MCF 10A (cell line): ENCODE measurements at regions not wholly inside any gene's neighbourhood (a gene's known extent, or its start where the extent isn't known, plus 50 kb on each side); places are given as distances from the start of the nearest gene placed in this dataset.

Source experiments
- BruUV-seq: library from RNA; stranded (reverse); fragments of 400-500 nt; replicated peaks from 2 replicates; lab custom pipeline; 2021; lab: Mats Ljungman, UMichigan
- CTCF ChIA-PET: fragments of 300-600 bp; sonication (Branson Sonifier 250); formaldehyde crosslinking; extraction: SDS; loops from one replicate; lab custom pipeline; 2021; ENCODE audit warnings: antibody characterized with exemption, inconsistent platforms; lab: Yijun Ruan, JAX
- POLR2A ChIA-PET: fragments of 300-600, 350-650 bp; sonication (Branson Sonifier 250); formaldehyde crosslinking; extraction: SDS; loops from one replicate; lab custom pipeline; 2020; ENCODE audit warnings: antibody characterized with exemption, inconsistent platforms; lab: Yijun Ruan, JAX
- DNase-seq: peaks from one replicate; pipeline ENCODE4 v3.0.0-alpha.2; 2018; ENCODE audit not compliant: unreplicated experiment
- H3K27ac Mint-ChIP-seq: one replicate; pipeline ENCODE4 v1.8.0; 2022; ENCODE audit warnings: mild to moderate bottlenecking, low read depth, mixed read lengths; ENCODE audit not compliant: unreplicated experiment
- H3K27me3 Mint-ChIP-seq: one replicate; pipeline ENCODE4 v1.8.0; 2022; ENCODE audit warnings: mixed read lengths; ENCODE audit not compliant: insufficient read depth, unreplicated experiment
- H3K36me3 Mint-ChIP-seq: one replicate; pipeline ENCODE4 v1.8.0; 2022; ENCODE audit warnings: mild to moderate bottlenecking, moderate library complexity, mixed read lengths; ENCODE audit not compliant: insufficient read depth, unreplicated experiment
- H3K4me1 Mint-ChIP-seq: one replicate; pipeline ENCODE4 v1.8.0; 2022; ENCODE audit warnings: mixed read lengths; ENCODE audit not compliant: insufficient read depth, unreplicated experiment
- H3K4me3 Mint-ChIP-seq: one replicate; pipeline ENCODE4 v1.8.0; 2022; ENCODE audit warnings: mild to moderate bottlenecking, moderate library complexity, mixed read lengths; ENCODE audit not compliant: unreplicated experiment
- H3K9me3 Mint-ChIP-seq: one replicate; pipeline ENCODE4 v1.8.0; 2022; ENCODE audit warnings: mixed read lengths; ENCODE audit not compliant: unreplicated experiment
- intact Hi-C: fragments of 100-400 bp; cut with micrococcal nuclease; formaldehyde crosslinking; loops from 2 replicates; pipeline ENCODE4 v1.14.1; 2022
- TF ChIP-seq, protein P1 (sequence below): fragments of 200-600 bp; IDR thresholded peaks from one replicate; pipeline ENCODE4 v1.8.0; 2022; ENCODE audit warnings: antibody characterized with exemption, mild to moderate bottlenecking; ENCODE audit not compliant: unreplicated experiment

DNA sequence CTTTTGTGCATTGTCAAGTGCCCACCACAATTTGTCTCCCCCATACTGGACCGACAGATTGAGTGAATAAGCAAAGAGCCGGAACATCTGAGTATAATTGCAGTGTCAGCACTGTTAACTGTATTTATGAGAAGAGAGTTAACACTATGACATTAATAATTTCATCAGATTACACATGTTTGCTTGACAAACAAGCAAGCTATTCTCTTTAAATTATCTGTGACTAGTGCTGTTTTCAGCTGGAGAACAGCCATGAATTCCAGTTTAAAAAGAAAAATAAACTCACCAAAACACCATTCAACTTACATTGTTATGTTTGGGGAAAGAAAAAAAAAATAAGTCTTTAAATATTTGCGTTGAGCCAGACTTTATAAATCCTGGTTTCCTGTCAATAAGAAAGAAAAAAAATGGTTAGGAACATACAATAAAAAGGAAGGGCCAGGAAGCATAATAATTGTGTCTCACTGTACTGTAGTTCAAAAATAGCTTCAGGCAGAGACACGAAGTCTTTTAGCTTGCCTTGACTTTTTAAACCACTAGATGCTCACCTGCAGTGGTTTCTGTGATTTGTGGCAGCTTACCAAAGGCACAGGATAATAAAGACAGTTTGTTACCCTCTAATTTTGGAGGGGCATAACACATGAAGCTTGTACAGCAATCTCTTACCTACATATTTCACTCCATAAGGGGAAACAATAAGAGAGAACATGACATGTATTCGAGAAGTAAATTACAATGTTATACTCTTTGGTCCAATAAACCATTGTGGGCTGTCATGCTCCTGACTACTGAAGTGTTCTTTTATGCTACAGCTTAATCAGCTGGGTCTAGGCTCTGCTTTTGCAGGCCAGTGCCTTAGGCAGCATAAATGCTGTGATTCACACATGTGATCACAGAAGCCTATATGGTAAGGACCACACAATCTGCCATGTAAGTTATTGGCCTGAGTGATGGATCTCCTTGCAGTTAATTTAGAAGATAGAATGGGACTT is 302.0 kb upstream of the ADGRL2 start:
- H3K36me3 Mint-ChIP-seq = no peaks in the 10 kb centered on the region
- no peak overlapping the region for H3K4me3 Mint-ChIP-seq
- intact Hi-C loops = no loop called here
- no peak overlapping the region for H3K27ac Mint-ChIP-seq
- no peaks in the 10 kb centered on the region for H3K27me3 Mint-ChIP-seq
- DNase-seq = no peak
- no TSS peak for BruUV-seq
- H3K9me3 Mint-ChIP-seq = no peaks in the 10 kb centered on the region
- ChIA-PET POLR2A (no interaction called here), CTCF (interaction anchor here (0.5 to 1.0 kb wide), 4 partner anchors 51 to 279 kb away, joined by 3 to 5 read pairs (median 4); no protein-coding TSS in a partner anchor)
- TF ChIP-seq, protein P1, sequence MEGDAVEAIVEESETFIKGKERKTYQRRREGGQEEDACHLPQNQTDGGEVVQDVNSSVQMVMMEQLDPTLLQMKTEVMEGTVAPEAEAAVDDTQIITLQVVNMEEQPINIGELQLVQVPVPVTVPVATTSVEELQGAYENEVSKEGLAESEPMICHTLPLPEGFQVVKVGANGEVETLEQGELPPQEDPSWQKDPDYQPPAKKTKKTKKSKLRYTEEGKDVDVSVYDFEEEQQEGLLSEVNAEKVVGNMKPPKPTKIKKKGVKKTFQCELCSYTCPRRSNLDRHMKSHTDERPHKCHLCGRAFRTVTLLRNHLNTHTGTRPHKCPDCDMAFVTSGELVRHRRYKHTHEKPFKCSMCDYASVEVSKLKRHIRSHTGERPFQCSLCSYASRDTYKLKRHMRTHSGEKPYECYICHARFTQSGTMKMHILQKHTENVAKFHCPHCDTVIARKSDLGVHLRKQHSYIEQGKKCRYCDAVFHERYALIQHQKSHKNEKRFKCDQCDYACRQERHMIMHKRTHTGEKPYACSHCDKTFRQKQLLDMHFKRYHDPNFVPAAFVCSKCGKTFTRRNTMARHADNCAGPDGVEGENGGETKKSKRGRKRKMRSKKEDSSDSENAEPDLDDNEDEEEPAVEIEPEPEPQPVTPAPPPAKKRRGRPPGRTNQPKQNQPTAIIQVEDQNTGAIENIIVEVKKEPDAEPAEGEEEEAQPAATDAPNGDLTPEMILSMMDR = no peak
- H3K4me1 Mint-ChIP-seq = no peaks in the 10 kb centered on the region

DNA sequence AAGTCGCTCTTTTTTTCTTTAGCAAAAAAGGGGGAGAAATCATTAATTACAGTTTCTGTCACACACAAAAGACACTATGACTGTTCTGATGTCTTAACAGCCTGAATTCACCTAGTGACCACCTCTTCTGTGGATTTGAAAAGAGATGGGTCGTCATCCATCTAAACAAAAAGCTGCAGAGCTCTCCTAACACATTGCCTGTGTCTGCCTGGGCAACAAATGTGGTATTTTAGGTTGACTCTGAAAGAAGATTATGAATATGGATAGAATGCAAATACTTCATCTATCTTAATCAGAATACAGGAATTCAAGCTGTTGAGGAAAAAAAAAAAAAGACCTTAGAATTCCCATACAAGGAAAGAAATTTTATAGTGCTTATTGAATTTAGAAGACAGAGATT is 304.4 kb upstream of the ADGRL2 start:
- no peaks in the 10 kb centered on the region for H3K4me1 Mint-ChIP-seq
- CTCF ChIA-PET = interaction anchor here (0.7 kb wide), 2 partner anchors 20 to 43 kb away, joined by 3 read pairs; no protein-coding TSS in a partner anchor
- intact Hi-C loops = no loop called here
- no peak overlapping the region for H3K4me3 Mint-ChIP-seq
- TF ChIP-seq, protein P1 = no peak
- no TSS peak for BruUV-seq
- POLR2A ChIA-PET = interaction anchor here (0.7 kb wide), 1 partner anchor 12 kb away, joined by 3 read pairs; no protein-coding TSS in a partner anchor
- H3K9me3 Mint-ChIP-seq = no peaks in the 10 kb centered on the region
- no peak for DNase-seq
- H3K27ac Mint-ChIP-seq = no peak overlapping the region
- H3K36me3 Mint-ChIP-seq = no peaks in the 10 kb centered on the region
- no peaks in the 10 kb centered on the region for H3K27me3 Mint-ChIP-seq

DNA sequence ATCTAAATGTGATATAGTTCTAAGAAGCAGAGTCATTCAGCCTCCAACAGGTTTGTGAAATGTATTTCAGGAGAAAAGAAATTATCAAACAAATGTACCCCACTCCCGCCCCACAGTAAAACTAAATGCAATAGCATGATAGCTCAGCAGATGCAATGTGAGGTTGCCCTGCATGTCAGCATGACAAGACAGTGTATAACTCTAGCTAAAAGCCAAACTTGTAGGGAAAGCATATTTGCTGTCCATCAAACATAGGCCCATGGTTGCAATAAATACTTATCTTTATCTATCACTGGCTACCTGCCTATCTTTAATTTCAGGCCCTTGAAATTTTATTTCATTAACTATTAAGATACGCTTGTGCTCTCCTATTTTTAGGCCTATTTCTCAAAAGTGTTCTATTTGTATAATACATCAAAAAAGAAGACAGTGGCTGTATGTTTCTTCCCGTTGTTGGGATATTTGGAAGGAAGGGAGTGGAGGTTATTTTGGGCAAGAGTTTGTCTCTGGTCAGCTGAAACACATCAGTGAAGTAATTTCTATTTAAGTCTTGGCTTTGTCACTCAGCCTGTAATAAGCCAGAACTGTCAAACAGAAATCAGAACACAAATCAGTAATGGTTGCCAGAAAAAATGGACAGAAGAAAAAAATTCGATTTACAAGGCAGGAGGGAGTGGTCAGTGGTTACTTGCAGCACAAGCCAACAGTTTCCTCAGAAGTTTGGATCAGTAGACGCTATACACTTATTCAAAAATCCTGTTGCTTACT is 307.4 kb upstream of the ADGRL2 start:
- POLR2A ChIA-PET = no interaction called here
- Mint-ChIP-seq H3K36me3 (no peaks in the 10 kb centered on the region), H3K27ac (no peak overlapping the region)

More for the DNA sequence above, 307.4 kb upstream of the ADGRL2 start:
- Mint-ChIP-seq H3K4me3 (no peak overlapping the region), H3K4me1 (no peaks in the 10 kb centered on the region), H3K27me3 (no peaks in the 10 kb centered on the region), H3K9me3 (peaks cover 8% of the 10 kb centered on the region)
- intact Hi-C loops = no loop called here
- BruUV-seq = no TSS peak
- CTCF ChIA-PET = no interaction called here
- TF ChIP-seq, protein P1 = no peak
- DNase-seq = no peak
